ENCODE measurements at regions not wholly inside any gene's neighbourhood (a gene's known extent, or its start where the extent isn't known, plus 50 kb on each side); places are given as distances from the start of the nearest gene placed in this dataset.

DNA sequence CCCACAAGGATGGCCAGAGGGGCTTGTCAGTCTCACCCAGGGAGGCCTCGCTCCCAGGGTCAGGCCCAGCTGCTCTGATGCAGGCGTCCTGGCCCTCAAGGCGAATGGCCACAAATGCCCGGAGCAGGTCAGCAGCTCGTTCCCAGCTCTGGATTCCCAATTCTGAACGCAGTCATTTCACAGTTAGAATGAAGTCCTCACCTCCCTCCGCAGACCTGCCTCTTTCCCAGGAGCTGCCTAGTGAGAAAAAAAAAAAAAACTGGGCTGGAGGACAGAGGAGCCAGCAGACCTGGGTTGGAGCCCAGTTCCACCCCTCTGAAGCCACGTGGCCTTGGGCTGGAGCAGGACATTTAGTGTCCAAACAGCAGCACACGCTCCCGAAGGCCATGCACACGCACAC is 62.2 kb upstream of the DIO3 start:
- H3K4me1 ChIP-seq (ENCODE audit: insufficient read depth), result no peaks in the 10 kb centered on the region
- 37 to 41% methylated on average over 10 to 11 of the region's 11 CpGs for WGBS, 2 experiments (ENCODE audit: low coverage in 1 of 2, low lambda C conversion rate in 2 of 2, missing lambda C conversion rate in 2 of 2)
- H3K36me3 ChIP-seq (ENCODE audit: low read depth), result no peaks in the 10 kb centered on the region
- H3K9ac ChIP-seq, result no peak overlapping the region
- no peak for DNase-seq
- no peaks in the 10 kb centered on the region for H4K20me1 ChIP-seq (ENCODE audit: insufficient read depth)
- H3K4me2 ChIP-seq (ENCODE audit: unreplicated experiment), result no peak overlapping the region
- no peak overlapping the region for H3K27ac ChIP-seq
- no peaks in the 10 kb centered on the region for H3K79me2 ChIP-seq (ENCODE audit: insufficient read depth)
- H3K4me3 ChIP-seq, result no peak overlapping the region
- H2AFZ ChIP-seq, result no peak overlapping the region
- H3F3A ChIP-seq (ENCODE audit: insufficient read depth), result no peaks in the 10 kb centered on the region
- in situ Hi-C loops (cut with MboI), result no loop called here
- TF ChIP-seq EZH2phosphoT487 (IDR thresholded peaks at IDR 0.05; ENCODE audit: insufficient read depth, low read depth) (no peak), EZH2 (IDR thresholded peaks at IDR 0.05; ENCODE audit: insufficient read depth, poor library complexity, severe bottlenecking) (no peak)
- H3K27me3 ChIP-seq (replicated peaks; ENCODE audit: insufficient read depth), result no peaks in the 10 kb centered on the region; the same call in 1 of the 2 replicates
- no peaks in the 10 kb centered on the region for H3K9me2 ChIP-seq (ENCODE audit: insufficient read depth)
- H3K9me3 ChIP-seq (ENCODE audit: low read depth), result no peaks in the 10 kb centered on the region

GRCh38 chr14:101499513-101499912 is 61.8 kb upstream of the DIO3 start:
- Histone ChIP-seq H3K4me2 (ENCODE audit: unreplicated experiment) (no peak overlapping the region), H3K4me1 (ENCODE audit: insufficient read depth) (no peaks in the 10 kb centered on the region), H3K9me2 (ENCODE audit: insufficient read depth) (no peaks in the 10 kb centered on the region), H3K9me3 (ENCODE audit: low read depth) (no peaks in the 10 kb centered on the region), H3K27me3 (replicated peaks; ENCODE audit: insufficient read depth) (no peaks in the 10 kb centered on the region; the same call in 1 of the 2 replicates), H3K4me3 (no peak overlapping the region), H4K20me1 (ENCODE audit: insufficient read depth) (no peaks in the 10 kb centered on the region), H3K9ac (no peak overlapping the region), H3K79me2 (ENCODE audit: insufficient read depth) (no peaks in the 10 kb centered on the region), H2AFZ (no peak overlapping the region), H3K27ac (no peak overlapping the region), H3K36me3 (ENCODE audit: low read depth) (no peaks in the 10 kb centered on the region), H3F3A (ENCODE audit: insufficient read depth) (no peaks in the 10 kb centered on the region)
- in situ Hi-C loops (cut with MboI), result no loop called here
- TF ChIP-seq EZH2phosphoT487 (IDR thresholded peaks at IDR 0.05; ENCODE audit: insufficient read depth, low read depth) (no peak), EZH2 (IDR thresholded peaks at IDR 0.05; ENCODE audit: insufficient read depth, poor library complexity, severe bottlenecking) (no peak)
- no peak for DNase-seq
- WGBS, 2 experiments (ENCODE audit: low coverage in 1 of 2, low lambda C conversion rate in 2 of 2, missing lambda C conversion rate in 2 of 2), result 77 to 81% methylated on average over 9 of the region's 10 CpGs

DNA sequence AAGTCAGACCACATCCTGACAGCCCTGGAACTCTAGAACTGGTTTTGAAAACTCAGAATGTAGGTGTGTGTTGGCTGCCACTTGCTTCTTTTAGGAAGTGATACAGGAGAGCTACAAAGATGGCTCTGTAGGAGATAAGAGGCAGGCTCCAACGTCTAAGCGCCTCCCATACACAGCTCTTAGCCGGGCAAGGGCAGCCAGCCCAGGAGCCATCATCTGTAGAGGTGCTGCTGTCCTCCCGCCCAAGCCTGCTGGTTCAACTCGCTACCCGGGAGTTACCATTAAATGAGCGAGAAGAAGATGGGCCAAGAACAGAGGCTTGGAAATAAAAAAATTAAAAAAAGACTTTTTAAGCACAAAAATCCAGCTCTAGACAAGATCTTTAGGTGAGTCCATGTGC is 61.2 kb upstream of the DIO3 start:
- Histone ChIP-seq H3K27ac (no peak overlapping the region), H3K4me1 (ENCODE audit: insufficient read depth) (no peaks in the 10 kb centered on the region), H4K20me1 (ENCODE audit: insufficient read depth) (no peaks in the 10 kb centered on the region), H3F3A (ENCODE audit: insufficient read depth) (no peaks in the 10 kb centered on the region), H3K9ac (no peak overlapping the region), H3K27me3 (replicated peaks; ENCODE audit: insufficient read depth) (no peaks in the 10 kb centered on the region; the same call in 1 of the 2 replicates), H2AFZ (no peak overlapping the region), H3K9me3 (ENCODE audit: low read depth) (no peaks in the 10 kb centered on the region), H3K4me3 (no peak overlapping the region), H3K36me3 (ENCODE audit: low read depth) (no peaks in the 10 kb centered on the region), H3K9me2 (ENCODE audit: insufficient read depth) (no peaks in the 10 kb centered on the region), H3K79me2 (ENCODE audit: insufficient read depth) (no peaks in the 10 kb centered on the region), H3K4me2 (ENCODE audit: unreplicated experiment) (no peak overlapping the region)
- DNase-seq, result no peak
- 54 to 57% methylated on average over 7 of the region's 7 CpGs for WGBS, 2 experiments (ENCODE audit: low coverage in 1 of 2, low lambda C conversion rate in 2 of 2, missing lambda C conversion rate in 2 of 2)
- TF ChIP-seq EZH2 (IDR thresholded peaks at IDR 0.05; ENCODE audit: insufficient read depth, poor library complexity, severe bottlenecking), result no peak
- TF ChIP-seq EZH2phosphoT487 (IDR thresholded peaks at IDR 0.05; ENCODE audit: insufficient read depth, low read depth), result no peak
- in situ Hi-C loops (cut with MboI), result no loop called here

DNA sequence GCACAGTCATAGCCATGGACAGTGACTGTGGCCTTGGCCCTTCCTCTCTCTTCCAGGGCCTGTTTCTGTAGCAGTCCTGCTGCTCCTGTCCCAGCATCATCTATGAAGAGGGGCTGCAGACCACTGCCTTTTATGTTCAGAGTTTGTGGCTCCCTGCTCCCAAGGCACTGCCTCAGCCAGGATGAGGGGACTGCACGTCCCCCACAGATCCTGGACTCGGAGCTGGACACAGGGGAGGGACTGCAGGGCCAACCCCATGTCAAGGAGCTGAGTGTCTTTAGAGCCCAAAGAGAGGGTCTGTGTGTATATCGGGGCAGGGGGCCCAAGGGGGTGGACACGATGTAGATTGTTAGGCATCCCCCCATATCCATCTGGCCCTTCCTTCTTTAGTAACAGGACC is 60.6 kb upstream of the DIO3 start:
- Histone ChIP-seq H3K9me2 (ENCODE audit: insufficient read depth) (no peaks in the 10 kb centered on the region), H3K9me3 (ENCODE audit: low read depth) (no peaks in the 10 kb centered on the region), H3K27me3 (replicated peaks; ENCODE audit: insufficient read depth) (peaks cover 4% of the 10 kb centered on the region; the same call in 1 of the 2 replicates), H2AFZ (no peak overlapping the region), H3K4me2 (ENCODE audit: unreplicated experiment) (no peak overlapping the region), H3F3A (ENCODE audit: insufficient read depth) (no peaks in the 10 kb centered on the region), H3K27ac (no peak overlapping the region), H3K36me3 (ENCODE audit: low read depth) (no peaks in the 10 kb centered on the region), H4K20me1 (ENCODE audit: insufficient read depth) (no peaks in the 10 kb centered on the region), H3K9ac (no peak overlapping the region), H3K4me1 (ENCODE audit: insufficient read depth) (no peaks in the 10 kb centered on the region), H3K79me2 (ENCODE audit: insufficient read depth) (no peaks in the 10 kb centered on the region), H3K4me3 (no peak overlapping the region)
- 29 to 32% methylated on average over 4 of the region's 4 CpGs for WGBS, 2 experiments (ENCODE audit: low coverage in 1 of 2, low lambda C conversion rate in 2 of 2, missing lambda C conversion rate in 2 of 2)
- TF ChIP-seq EZH2phosphoT487 (IDR thresholded peaks at IDR 0.05; ENCODE audit: insufficient read depth, low read depth) (no peak), EZH2 (IDR thresholded peaks at IDR 0.05; ENCODE audit: insufficient read depth, poor library complexity, severe bottlenecking) (no peak)
- no peak for DNase-seq
- in situ Hi-C loops (cut with MboI), result no loop called here

DNA sequence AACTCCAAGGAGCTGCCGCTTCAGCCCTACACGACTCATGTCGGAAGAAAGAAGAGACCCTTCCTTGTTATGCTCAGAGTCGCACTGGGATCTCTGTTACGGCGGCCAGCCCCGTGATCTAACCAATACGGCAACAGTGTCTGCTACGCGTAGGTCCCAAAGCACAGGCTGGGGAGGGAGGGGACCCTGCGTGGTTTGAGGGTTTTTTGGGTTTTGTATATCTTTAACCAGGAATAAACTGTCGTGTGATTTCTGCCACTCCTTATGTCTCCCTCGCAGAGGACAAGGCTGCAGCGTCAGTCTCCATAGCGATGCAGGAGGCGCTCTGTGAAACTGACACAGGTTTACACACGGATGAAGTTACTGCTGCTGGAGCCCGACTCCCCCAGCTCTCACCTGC is 60.0 kb upstream of the DIO3 start:
- in situ Hi-C loops (cut with MboI), result no loop called here
- Histone ChIP-seq H3K27ac (no peak overlapping the region), H3K9ac (no peak overlapping the region), H3K36me3 (ENCODE audit: low read depth) (no peaks in the 10 kb centered on the region), H2AFZ (no peak overlapping the region), H3K9me2 (ENCODE audit: insufficient read depth) (no peaks in the 10 kb centered on the region), H3K27me3 (replicated peaks; ENCODE audit: insufficient read depth) (peaks cover 8% of the 10 kb centered on the region; the same call in 1 of the 2 replicates), H4K20me1 (ENCODE audit: insufficient read depth) (no peaks in the 10 kb centered on the region), H3K4me2 (ENCODE audit: unreplicated experiment) (no peak overlapping the region), H3K4me1 (ENCODE audit: insufficient read depth) (no peaks in the 10 kb centered on the region), H3K79me2 (ENCODE audit: insufficient read depth) (no peaks in the 10 kb centered on the region), H3K4me3 (no peak overlapping the region), H3F3A (ENCODE audit: insufficient read depth) (no peaks in the 10 kb centered on the region), H3K9me3 (ENCODE audit: low read depth) (no peaks in the 10 kb centered on the region)
- no peak for TF ChIP-seq EZH2phosphoT487 (IDR thresholded peaks at IDR 0.05; ENCODE audit: insufficient read depth, low read depth)
- TF ChIP-seq EZH2 (IDR thresholded peaks at IDR 0.05; ENCODE audit: insufficient read depth, poor library complexity, severe bottlenecking), result no peak
- WGBS, 2 experiments (ENCODE audit: low coverage in 1 of 2, low lambda C conversion rate in 2 of 2, missing lambda C conversion rate in 2 of 2), result 71 to 75% methylated on average over 18 of the region's 18 CpGs
- no peak for DNase-seq
